Activated naive CD4-positive, alpha-beta T cell treated with anti-CD3 and anti-CD28 coated beads, Interleukin-2, amount 50 U/mL, for 72 hours (primary cell): ENCODE measurements at regions not wholly inside any gene's neighbourhood (a gene's known extent, or its start where the extent isn't known, plus 50 kb on each side); places are given as distances from the start of the nearest gene placed in this dataset.
A peak's percentile ranks its signal among the peaks of the same experiment; 100 is the strongest.
"Not testable (repeated sequence)": the region's sequence is repeated elsewhere in the genome, so short reads cannot be mapped to it uniquely, and the experiment has no call there.

Experiments used
- ATAC-seq, 2 donors: fragments of 150-1000 bp; cut with Tn5 transposase; 2 replicates each; pipeline ENCODE4 v1.10.0; 2021; ENCODE audit warnings: mild to moderate bottlenecking in 2 of 2, moderate library complexity in 2 of 2
- DNase-seq, 2 donors: peaks; one replicate each; pipeline ENCODE4 v3.0.0; 2021 to 2022; ENCODE audit warnings: low spot score in 2 of 2
- H3K27ac Mint-ChIP-seq, 2 donors: one replicate each; pipeline ENCODE4 v1.8.0; 2022; ENCODE audit warnings: mild to moderate bottlenecking in 2 of 2, mixed read lengths in 2 of 2
- H3K36me3 Mint-ChIP-seq, 2 donors: one replicate each; pipeline ENCODE4 v1.8.0; 2022; ENCODE audit warnings: mixed read lengths in 2 of 2
- H3K9me3 Mint-ChIP-seq, 2 donors: one replicate each; pipeline ENCODE4 v1.8.0; 2022; ENCODE audit warnings: mixed read lengths in 2 of 2

GRCh38 chr2:53610260-53610659 is 157.3 kb upstream of the CHAC2 start:
- H3K36me3 Mint-ChIP-seq = no peaks in the 10 kb centered on the region
- H3K9me3 Mint-ChIP-seq = no peaks in the 10 kb centered on the region
- no peak for DNase-seq
- no peak overlapping the region for H3K27ac Mint-ChIP-seq
- no peak for ATAC-seq

- ATAC-seq (no peak), DNase-seq (no peak)
- Mint-ChIP-seq H3K36me3 (no peaks in the 10 kb centered on the region), H3K27ac (no peak overlapping the region), H3K9me3 (no peaks in the 10 kb centered on the region)
These were observed 158.1 kb upstream of the CHAC2 start for GRCh38 chr2:53609551-53609950.

- Mint-ChIP-seq H3K36me3 (no peaks in the 10 kb centered on the region), H3K9me3 (no peaks in the 10 kb centered on the region), H3K27ac (no peak overlapping the region)
- ATAC-seq = no peak
- no peak for DNase-seq
These were observed 159.3 kb upstream of the CHAC2 start for GRCh38 chr2:53608293-53608692.

- no peaks in the 10 kb centered on the region for H3K9me3 Mint-ChIP-seq
- no peak overlapping the region for H3K27ac Mint-ChIP-seq
- no peak for DNase-seq
- H3K36me3 Mint-ChIP-seq = no peaks in the 10 kb centered on the region
- no peak for ATAC-seq
These were observed 166.8 kb upstream of the CHAC2 start for GRCh38 chr2:53600815-53601214.

- not testable (repeated sequence) for H3K9me3 Mint-ChIP-seq, H3K36me3 Mint-ChIP-seq, ATAC-seq, H3K27ac Mint-ChIP-seq
- DNase-seq = peak in 1 of 2 donors; percentile 5
These were observed 180.6 kb upstream of the CHAC2 start for GRCh38 chr2:53586733-53587612.

- DNase-seq = no peak
- no peaks in the 10 kb centered on the region for H3K36me3 Mint-ChIP-seq
- ATAC-seq = no peak
- no peaks in the 10 kb centered on the region for H3K9me3 Mint-ChIP-seq
- no peak overlapping the region for H3K27ac Mint-ChIP-seq
These were observed 182.6 kb upstream of the CHAC2 start for GRCh38 chr2:53584986-53585385.

GRCh38 chr2:53583583-53583982 is 184.0 kb upstream of the CHAC2 start:
- ATAC-seq (no peak), DNase-seq (no peak)
- no peaks in the 10 kb centered on the region for H3K9me3 Mint-ChIP-seq
- H3K36me3 Mint-ChIP-seq = no peaks in the 10 kb centered on the region
- H3K27ac Mint-ChIP-seq = no peak overlapping the region

- no peak overlapping the region for H3K27ac Mint-ChIP-seq
These were observed 185.0 kb upstream of the CHAC2 start for GRCh38 chr2:53582556-53582955.

GRCh38 chr2:53576166-53576565 is 191.4 kb upstream of the CHAC2 start:
- Mint-ChIP-seq H3K9me3 (no peaks in the 10 kb centered on the region), H3K27ac (no peak overlapping the region), H3K36me3 (no peaks in the 10 kb centered on the region)
- ATAC-seq (no peak), DNase-seq (no peak)

More at GRCh38 chr2:53582556-53582955, 185.0 kb upstream of the CHAC2 start:
- ATAC-seq = no peak
- Mint-ChIP-seq H3K36me3 (no peaks in the 10 kb centered on the region), H3K9me3 (no peaks in the 10 kb centered on the region)
- no peak for DNase-seq

- no peak for ATAC-seq
- Mint-ChIP-seq H3K27ac (no peak overlapping the region), H3K36me3 (no peaks in the 10 kb centered on the region), H3K9me3 (no peaks in the 10 kb centered on the region)
- no peak for DNase-seq
These were observed 191.9 kb upstream of the CHAC2 start for GRCh38 chr2:53575721-53576124.

GRCh38 chr2:53572696-53573095 is 194.9 kb upstream of the CHAC2 start:
- no peak for ATAC-seq
- DNase-seq = no peak

GRCh38 chr2:53569957-53570727 is 197.5 kb upstream of the CHAC2 start:
- ATAC-seq (no peak), DNase-seq (no peak)
- no peak overlapping the region for H3K27ac Mint-ChIP-seq
- no peaks in the 10 kb centered on the region for H3K9me3 Mint-ChIP-seq
- no peaks in the 10 kb centered on the region for H3K36me3 Mint-ChIP-seq

More at GRCh38 chr2:53572696-53573095, 194.9 kb upstream of the CHAC2 start:
- Mint-ChIP-seq H3K27ac (no peak overlapping the region), H3K36me3 (no peaks in the 10 kb centered on the region), H3K9me3 (no peaks in the 10 kb centered on the region)

GRCh38 chr2:53568469-53568868 is 199.1 kb upstream of the CHAC2 start:
- H3K36me3 Mint-ChIP-seq = no peaks in the 10 kb centered on the region
- ATAC-seq (no peak), DNase-seq (no peak)
- H3K27ac Mint-ChIP-seq = no peak overlapping the region
- no peaks in the 10 kb centered on the region for H3K9me3 Mint-ChIP-seq

- Mint-ChIP-seq H3K36me3 (no peaks in the 10 kb centered on the region), H3K27ac (no peak overlapping the region), H3K9me3 (peaks cover 0 to 3% of the 10 kb centered on the region in 2 donors)
- ATAC-seq (no peak), DNase-seq (no peak)
These were observed 200.5 kb upstream of the CHAC2 start for GRCh38 chr2:53567073-53567472.

- DNase-seq = no peak
- ATAC-seq = no peak
- Mint-ChIP-seq H3K27ac (no peak overlapping the region), H3K9me3 (peaks cover 3 to 5% of the 10 kb centered on the region in 2 donors), H3K36me3 (peaks cover 0 to under 1% of the 10 kb centered on the region in 2 donors)
These were observed 205.2 kb upstream of the CHAC2 start for GRCh38 chr2:53562407-53562806.

GRCh38 chr2:53561155-53561554 is 206.4 kb upstream of the CHAC2 start:
- DNase-seq (no peak), ATAC-seq (no peak)
- Mint-ChIP-seq H3K36me3 (peaks cover 0 to 5% of the 10 kb centered on the region in 2 donors), H3K27ac (no peak overlapping the region), H3K9me3 (peaks cover 3 to 5% of the 10 kb centered on the region in 2 donors)

- Mint-ChIP-seq H3K9me3 (peaks cover 3 to 5% of the 10 kb centered on the region in 2 donors), H3K27ac (no peak overlapping the region), H3K36me3 (peaks cover 0 to 5% of the 10 kb centered on the region in 2 donors)
- DNase-seq (no peak), ATAC-seq (no peak)
These were observed 208.2 kb upstream of the CHAC2 start for GRCh38 chr2:53559302-53559966.
